NCI-H748 treated with DMSO at 0.1 percent for 48 hours (cell line): ENCODE measurements at regions not wholly inside any gene's neighbourhood (a gene's known extent, or its start where the extent isn't known, plus 50 kb on each side); places are given as distances from the start of the nearest gene placed in this dataset.

ENCODE experiments used
- DNase-seq: peaks from one replicate; lab custom pipeline; 2025; lab: John Stamatoyannopoulos, UW

GRCh38 chr4:55754754-55755350, 64.7 kb upstream of the EXOC1L start:
- DNase-seq = no peak

- DNase-seq = no peak
Observed at GRCh38 chr4:55756208-55756607, 63.4 kb upstream of the EXOC1L start.

- no peak for DNase-seq
Observed at GRCh38 chr4:55757356-55757952, 62.1 kb upstream of the EXOC1L start.

- DNase-seq = no peak
Observed at GRCh38 chr4:55758066-55758465, 61.5 kb upstream of the EXOC1L start.

GRCh38 chr4:55758570-55758969, 61.0 kb upstream of the EXOC1L start:
- no peak for DNase-seq

GRCh38 chr4:55762819-55763218, 56.8 kb upstream of the EXOC1L start:
- no peak for DNase-seq

GRCh38 chr4:55763996-55764395, 55.6 kb upstream of the EXOC1L start:
- DNase-seq = no peak

GRCh38 chr4:55765070-55765469, 54.5 kb upstream of the EXOC1L start:
- DNase-seq = peak; percentile 18

- no peak for DNase-seq
Observed at GRCh38 chr4:55768291-55768690, 51.3 kb upstream of the EXOC1L start.
